HepG2 (cell line): ENCODE measurements at regions not wholly inside any gene's neighbourhood (a gene's known extent, or its start where the extent isn't known, plus 50 kb on each side); places are given as distances from the start of the nearest gene placed in this dataset.

Source experiments
- BCL6 ChIP-seq: IDR thresholded peaks from 2 replicates; pipeline ENCODE4 v1.6.1; 2016; ENCODE audit warnings: missing genetic modification reagents, missing compliant biosample characterization
- BORCS8-MEF2B ChIP-seq: sonication (generic); formaldehyde crosslinking; IDR thresholded peaks from 2 replicates; pipeline ENCODE4 v1.8.0; 2022; ENCODE audit warnings: mild to moderate bottlenecking, missing genetic modification reagents
- CC2D1A ChIP-seq: sonication (generic); formaldehyde crosslinking; IDR thresholded peaks from 2 replicates; pipeline ENCODE4 v1.8.1; 2023; ENCODE audit warnings: mild to moderate bottlenecking, missing genetic modification reagents
- CCDC6 ChIP-seq: sonication (generic); formaldehyde crosslinking; IDR thresholded peaks from 2 replicates; pipeline ENCODE4 v1.8.1; 2022; ENCODE audit warnings: mild to moderate bottlenecking, missing genetic modification reagents, moderate library complexity
- GATAD2A ChIP-seq: IDR thresholded peaks from 2 replicates; pipeline ENCODE4 v1.6.1; 2016
- HNRNPK ChIP-seq: fragments of 200-400 bp; formaldehyde crosslinking; IDR thresholded peaks from 2 replicates; pipeline ENCODE4 v1.6.1; 2018; ENCODE audit warnings: low read length, low read depth, moderate library complexity, mild to moderate bottlenecking; ENCODE audit not compliant: poor library complexity, severe bottlenecking
- HOXA5 ChIP-seq: sonication (generic); formaldehyde crosslinking; IDR thresholded peaks from 2 replicates; pipeline ENCODE4 v1.4.0; 2020; ENCODE audit warnings: missing genetic modification reagents
- KLF9 ChIP-seq: IDR thresholded peaks from 2 replicates; pipeline ENCODE4 v1.6.1; 2016; ENCODE audit warnings: low read depth
- MED8 ChIP-seq: sonication (generic); formaldehyde crosslinking; IDR thresholded peaks from 2 replicates; pipeline ENCODE4 v1.8.1; 2023; ENCODE audit warnings: mild to moderate bottlenecking, missing genetic modification reagents; ENCODE audit not compliant: insufficient replicate concordance
- NCOA2 ChIP-seq: sonication (generic); formaldehyde crosslinking; IDR thresholded peaks from 2 replicates; pipeline ENCODE4 v1.8.0; 2022; ENCODE audit warnings: inconsistent platforms
- POGZ ChIP-seq: sonication (generic); formaldehyde crosslinking; IDR thresholded peaks from 2 replicates; pipeline ENCODE4 v1.4.0; 2020; ENCODE audit warnings: mild to moderate bottlenecking, missing genetic modification reagents
- RARA ChIP-seq: IDR thresholded peaks from 2 replicates; pipeline ENCODE4 v1.6.1; 2016; ENCODE audit warnings: missing genetic modification reagents, missing compliant biosample characterization
- SAP130 ChIP-seq: IDR thresholded peaks from 2 replicates; pipeline ENCODE4 v1.6.1; 2016; ENCODE audit warnings: low read depth
- SOX5 ChIP-seq: IDR thresholded peaks from 2 replicates; pipeline ENCODE4 v1.6.1; 2016; ENCODE audit warnings: borderline replicate concordance
- SP2 ChIP-seq: sonication (generic); formaldehyde crosslinking; IDR thresholded peaks from 2 replicates; pipeline ENCODE4 v1.5.1; 2020; ENCODE audit warnings: mild to moderate bottlenecking, missing genetic modification reagents
- TBL1XR1 ChIP-seq: fragments of 150-350 bp; IDR thresholded peaks from 2 replicates; pipeline ENCODE4 v1.6.1; 2014; ENCODE audit warnings: borderline replicate concordance, low read length; ENCODE audit not compliant: partially characterized antibody
- TGIF2 ChIP-seq: IDR thresholded peaks from 2 replicates; pipeline ENCODE4 v1.6.1; 2016; ENCODE audit warnings: control low read depth, missing compliant biosample characterization
- ZBTB21 ChIP-seq: sonication (generic); formaldehyde crosslinking; IDR thresholded peaks from 2 replicates; pipeline ENCODE4 v1.4.0; 2020; ENCODE audit warnings: missing genetic modification reagents
- ZFP41 ChIP-seq: sonication (generic); formaldehyde crosslinking; IDR thresholded peaks from 2 replicates; pipeline ENCODE4 v1.4.0; 2020; ENCODE audit warnings: mild to moderate bottlenecking, missing genetic modification reagents, borderline replicate concordance
- ZNF280D ChIP-seq: sonication (generic); formaldehyde crosslinking; IDR thresholded peaks from 2 replicates; pipeline ENCODE4 v1.5.1; 2020; ENCODE audit warnings: mild to moderate bottlenecking, missing genetic modification reagents
- ZNF501 ChIP-seq: sonication (generic); formaldehyde crosslinking; IDR thresholded peaks from 2 replicates; pipeline ENCODE4 v1.5.1; 2020; ENCODE audit warnings: mild to moderate bottlenecking, moderate library complexity, missing genetic modification reagents
- ZNF652 ChIP-seq: IDR thresholded peaks from 2 replicates; pipeline ENCODE4 v1.6.1; 2016; ENCODE audit warnings: low read depth, borderline replicate concordance
- ZSCAN29 ChIP-seq: sonication (generic); formaldehyde crosslinking; conservative IDR thresholded peaks from 2 replicates; pipeline ENCODE4 v1.4.0; 2020; ENCODE audit warnings: mild to moderate bottlenecking, missing genetic modification reagents
- TF ChIP-seq, protein P1 (sequence below): sonication (generic); formaldehyde crosslinking; IDR thresholded peaks from 2 replicates; pipeline ENCODE4 v1.8.0; 2022; ENCODE audit warnings: missing genetic modification reagents, mild to moderate bottlenecking, moderate library complexity, borderline replicate concordance
- TF ChIP-seq, protein P2 (sequence below): IDR thresholded peaks from 2 replicates; pipeline ENCODE4 v1.6.1; 2012; ENCODE audit warnings: inconsistent platforms
- TF ChIP-seq, protein P3 (sequence below): sonication (generic); formaldehyde crosslinking; IDR thresholded peaks from 2 replicates; pipeline ENCODE4 v1.8.0; 2022; ENCODE audit warnings: mild to moderate bottlenecking, missing genetic modification reagents, moderate library complexity

DNA sequence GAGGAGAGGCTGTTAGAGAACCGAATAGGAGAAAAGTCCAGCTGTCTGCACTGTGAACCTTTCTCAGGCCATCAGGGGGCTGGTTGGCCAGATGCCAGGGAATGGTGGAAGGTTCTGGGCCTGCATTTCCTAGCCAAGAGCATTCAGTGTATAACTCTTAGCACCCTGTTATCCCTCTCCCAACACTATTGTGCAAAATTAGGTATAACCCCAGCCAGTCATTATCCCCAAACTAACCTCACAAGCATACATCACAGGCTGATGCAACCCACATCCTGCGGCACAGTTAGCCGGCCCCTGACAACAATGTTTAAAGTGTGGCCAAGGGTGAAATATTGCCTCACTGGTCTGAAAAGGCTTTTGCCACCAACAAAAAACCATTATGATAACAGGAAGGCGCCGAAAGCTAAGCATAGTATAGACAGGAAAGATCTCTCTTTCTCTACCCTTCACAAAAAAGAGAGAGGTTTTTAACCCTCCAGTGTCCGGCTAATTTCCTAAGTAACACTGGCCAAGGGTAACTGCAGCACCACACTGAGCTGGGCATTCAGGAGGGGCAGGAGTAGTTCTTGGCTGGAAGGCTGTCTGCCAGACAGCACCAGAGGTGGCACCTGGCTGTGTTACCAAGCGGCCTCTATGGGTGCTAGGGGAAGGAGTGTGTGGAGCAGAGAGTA is 77.3 kb upstream of the BCAR3 start (continued):
- TF ChIP-seq, protein P1, sequence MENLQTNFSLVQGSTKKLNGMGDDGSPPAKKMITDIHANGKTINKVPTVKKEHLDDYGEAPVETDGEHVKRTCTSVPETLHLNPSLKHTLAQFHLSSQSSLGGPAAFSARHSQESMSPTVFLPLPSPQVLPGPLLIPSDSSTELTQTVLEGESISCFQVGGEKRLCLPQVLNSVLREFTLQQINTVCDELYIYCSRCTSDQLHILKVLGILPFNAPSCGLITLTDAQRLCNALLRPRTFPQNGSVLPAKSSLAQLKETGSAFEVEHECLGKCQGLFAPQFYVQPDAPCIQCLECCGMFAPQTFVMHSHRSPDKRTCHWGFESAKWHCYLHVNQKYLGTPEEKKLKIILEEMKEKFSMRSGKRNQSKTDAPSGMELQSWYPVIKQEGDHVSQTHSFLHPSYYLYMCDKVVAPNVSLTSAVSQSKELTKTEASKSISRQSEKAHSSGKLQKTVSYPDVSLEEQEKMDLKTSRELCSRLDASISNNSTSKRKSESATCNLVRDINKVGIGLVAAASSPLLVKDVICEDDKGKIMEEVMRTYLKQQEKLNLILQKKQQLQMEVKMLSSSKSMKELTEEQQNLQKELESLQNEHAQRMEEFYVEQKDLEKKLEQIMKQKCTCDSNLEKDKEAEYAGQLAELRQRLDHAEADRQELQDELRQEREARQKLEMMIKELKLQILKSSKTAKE (CRISPR knock-in tag): peak; percentile 75
- TF ChIP-seq HNRNPK (no peak), CC2D1A (CRISPR knock-in tag) (no peak), TGIF2 (CRISPR knock-in tag) (0 out of 2 replicates have a peak, but pooled peaks have one; percentile 15), CCDC6 (CRISPR knock-in tag) (peak; percentile 80; the same call in 1 of the 2 replicates), ZNF280D (no peak), RARA (peak; percentile 79), HOXA5 (CRISPR knock-in tag) (no peak), ZNF501 (CRISPR knock-in tag) (peak; percentile 53; the same call in 1 of the 2 replicates), SOX5 (CRISPR knock-in tag) (peak; percentile 95), BCL6 (CRISPR knock-in tag) (peak; percentile 64), ZNF652 (peak; percentile 97), GATAD2A (CRISPR knock-in tag) (peak; percentile 95), SAP130 (CRISPR knock-in tag) (peak; percentile 69), KLF9 (peak; percentile 30; the same call in 1 of the 2 replicates), BORCS8-MEF2B (peak; percentile 42; the same call in 1 of the 2 replicates), ZFP41 (CRISPR knock-in tag) (no peak), ZBTB21 (CRISPR knock-in tag) (peak; percentile 79), TBL1XR1 (peak; percentile 68), MED8 (CRISPR knock-in tag) (peak; percentile 27), SP2 (CRISPR knock-in tag) (no peak), POGZ (CRISPR knock-in tag) (peak; percentile 62), NCOA2 (CRISPR knock-in tag) (peak; percentile 90), ZSCAN29 (CRISPR knock-in tag) (peak; percentile 80; the same call in 1 of the 2 replicates)
- TF ChIP-seq, protein P2, sequence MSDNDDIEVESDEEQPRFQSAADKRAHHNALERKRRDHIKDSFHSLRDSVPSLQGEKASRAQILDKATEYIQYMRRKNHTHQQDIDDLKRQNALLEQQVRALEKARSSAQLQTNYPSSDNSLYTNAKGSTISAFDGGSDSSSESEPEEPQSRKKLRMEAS: peak; percentile 75
- TF ChIP-seq, protein P3, sequence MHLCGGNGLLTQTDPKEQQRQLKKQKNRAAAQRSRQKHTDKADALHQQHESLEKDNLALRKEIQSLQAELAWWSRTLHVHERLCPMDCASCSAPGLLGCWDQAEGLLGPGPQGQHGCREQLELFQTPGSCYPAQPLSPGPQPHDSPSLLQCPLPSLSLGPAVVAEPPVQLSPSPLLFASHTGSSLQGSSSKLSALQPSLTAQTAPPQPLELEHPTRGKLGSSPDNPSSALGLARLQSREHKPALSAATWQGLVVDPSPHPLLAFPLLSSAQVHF (CRISPR knock-in tag): no peak
